ENCODE measurements at regions not wholly inside any gene's neighbourhood (a gene's known extent, or its start where the extent isn't known, plus 50 kb on each side); places are given as distances from the start of the nearest gene placed in this dataset.

- Histone ChIP-seq H3K36me3 (ENCODE audit: insufficient read depth, low read length) (no peaks in the 10 kb centered on the region), H3K4me1 (ENCODE audit: control insufficient read depth, insufficient read depth, low read length, unreplicated experiment) (no peaks in the 10 kb centered on the region), H3K4me3 (ENCODE audit: low read depth, low read length) (no peak overlapping the region), H3K27ac (ENCODE audit: low read depth, low read length) (no peak overlapping the region), H3K79me2 (ENCODE audit: control insufficient read depth, insufficient read depth, low read length, unreplicated experiment) (no peaks in the 10 kb centered on the region), H2AFZ (ENCODE audit: low read length, unreplicated experiment) (no peak overlapping the region), H3K27me3 (ENCODE audit: insufficient read depth, low read length) (no peaks in the 10 kb centered on the region)
Measured at GRCh38 chr16:63690267-63690666, 1431.6 kb downstream of the CDH11 start.

- H2AFZ ChIP-seq (ENCODE audit: low read length, unreplicated experiment), result no peak overlapping the region
- H3K27ac ChIP-seq (ENCODE audit: low read depth, low read length), result no peak overlapping the region
- no peaks in the 10 kb centered on the region for H3K79me2 ChIP-seq (ENCODE audit: control insufficient read depth, insufficient read depth, low read length, unreplicated experiment)
- H3K4me1 ChIP-seq (ENCODE audit: control insufficient read depth, insufficient read depth, low read length, unreplicated experiment), result no peaks in the 10 kb centered on the region
- no peaks in the 10 kb centered on the region for H3K36me3 ChIP-seq (ENCODE audit: insufficient read depth, low read length)
- no peak overlapping the region for H3K4me3 ChIP-seq (ENCODE audit: low read depth, low read length)
- no peaks in the 10 kb centered on the region for H3K27me3 ChIP-seq (ENCODE audit: insufficient read depth, low read length)
Measured at GRCh38 chr16:63689068-63689467, 1432.8 kb downstream of the CDH11 start.

GRCh38 chr16:63684149-63685101 lies 1437.4 kb downstream of the CDH11 start:
- no peak overlapping the region for H2AFZ ChIP-seq (ENCODE audit: low read length, unreplicated experiment)
- no peak overlapping the region for H3K4me3 ChIP-seq (ENCODE audit: low read depth, low read length)
- H3K36me3 ChIP-seq (ENCODE audit: insufficient read depth, low read length), result no peaks in the 10 kb centered on the region
- H3K79me2 ChIP-seq (ENCODE audit: control insufficient read depth, insufficient read depth, low read length, unreplicated experiment), result no peaks in the 10 kb centered on the region
- H3K27me3 ChIP-seq (ENCODE audit: insufficient read depth, low read length), result no peaks in the 10 kb centered on the region
- no peaks in the 10 kb centered on the region for H3K4me1 ChIP-seq (ENCODE audit: control insufficient read depth, insufficient read depth, low read length, unreplicated experiment)
- no peak overlapping the region for H3K27ac ChIP-seq (ENCODE audit: low read depth, low read length)

- H3K79me2 ChIP-seq (ENCODE audit: control insufficient read depth, insufficient read depth, low read length, unreplicated experiment), result no peaks in the 10 kb centered on the region
- H3K27me3 ChIP-seq (ENCODE audit: insufficient read depth, low read length), result no peaks in the 10 kb centered on the region
- H3K4me1 ChIP-seq (ENCODE audit: control insufficient read depth, insufficient read depth, low read length, unreplicated experiment), result no peaks in the 10 kb centered on the region
- H2AFZ ChIP-seq (ENCODE audit: low read length, unreplicated experiment), result no peak overlapping the region
- no peak overlapping the region for H3K4me3 ChIP-seq (ENCODE audit: low read depth, low read length)
- H3K27ac ChIP-seq (ENCODE audit: low read depth, low read length), result no peak overlapping the region
- H3K36me3 ChIP-seq (ENCODE audit: insufficient read depth, low read length), result no peaks in the 10 kb centered on the region
Measured at GRCh38 chr16:63682844-63683243, 1439.0 kb downstream of the CDH11 start.

GRCh38 chr16:63672493-63672892 lies 1449.4 kb downstream of the CDH11 start:
- Histone ChIP-seq H2AFZ (ENCODE audit: low read length, unreplicated experiment) (no peak overlapping the region), H3K79me2 (ENCODE audit: control insufficient read depth, insufficient read depth, low read length, unreplicated experiment) (no peaks in the 10 kb centered on the region), H3K36me3 (ENCODE audit: insufficient read depth, low read length) (no peaks in the 10 kb centered on the region), H3K27me3 (ENCODE audit: insufficient read depth, low read length) (no peaks in the 10 kb centered on the region), H3K27ac (ENCODE audit: low read depth, low read length) (no peak overlapping the region), H3K4me1 (ENCODE audit: control insufficient read depth, insufficient read depth, low read length, unreplicated experiment) (no peaks in the 10 kb centered on the region), H3K4me3 (ENCODE audit: low read depth, low read length) (no peak overlapping the region)

GRCh38 chr16:63663155-63663554 lies 1458.7 kb downstream of the CDH11 start:
- Histone ChIP-seq H3K36me3 (ENCODE audit: insufficient read depth, low read length) (no peaks in the 10 kb centered on the region), H3K27me3 (ENCODE audit: insufficient read depth, low read length) (no peaks in the 10 kb centered on the region), H3K27ac (ENCODE audit: low read depth, low read length) (no peak overlapping the region), H3K79me2 (ENCODE audit: control insufficient read depth, insufficient read depth, low read length, unreplicated experiment) (no peaks in the 10 kb centered on the region), H3K4me1 (ENCODE audit: control insufficient read depth, insufficient read depth, low read length, unreplicated experiment) (no peaks in the 10 kb centered on the region), H3K4me3 (ENCODE audit: low read depth, low read length) (no peak overlapping the region), H2AFZ (ENCODE audit: low read length, unreplicated experiment) (no peak overlapping the region)

- Histone ChIP-seq H3K4me1 (ENCODE audit: control insufficient read depth, insufficient read depth, low read length, unreplicated experiment) (no peaks in the 10 kb centered on the region), H3K27me3 (ENCODE audit: insufficient read depth, low read length) (no peaks in the 10 kb centered on the region), H3K36me3 (ENCODE audit: insufficient read depth, low read length) (no peaks in the 10 kb centered on the region), H3K4me3 (ENCODE audit: low read depth, low read length) (no peak overlapping the region), H3K27ac (ENCODE audit: low read depth, low read length) (no peak overlapping the region), H2AFZ (ENCODE audit: low read length, unreplicated experiment) (no peak overlapping the region), H3K79me2 (ENCODE audit: control insufficient read depth, insufficient read depth, low read length, unreplicated experiment) (no peaks in the 10 kb centered on the region)
Measured at GRCh38 chr16:63655846-63656245, 1466.0 kb downstream of the CDH11 start.

- no peak overlapping the region for H3K27ac ChIP-seq (ENCODE audit: low read depth, low read length)
- no peaks in the 10 kb centered on the region for H3K36me3 ChIP-seq (ENCODE audit: insufficient read depth, low read length)
Measured at GRCh38 chr16:63653044-63653839, 1468.6 kb downstream of the CDH11 start.

GRCh38 chr16:63652091-63652490 lies 1469.8 kb downstream of the CDH11 start:
- H3K36me3 ChIP-seq (ENCODE audit: insufficient read depth, low read length), result no peaks in the 10 kb centered on the region
- no peaks in the 10 kb centered on the region for H3K79me2 ChIP-seq (ENCODE audit: control insufficient read depth, insufficient read depth, low read length, unreplicated experiment)
- H3K27me3 ChIP-seq (ENCODE audit: insufficient read depth, low read length), result no peaks in the 10 kb centered on the region
- H3K4me1 ChIP-seq (ENCODE audit: control insufficient read depth, insufficient read depth, low read length, unreplicated experiment), result no peaks in the 10 kb centered on the region
- no peak overlapping the region for H3K4me3 ChIP-seq (ENCODE audit: low read depth, low read length)
- H3K27ac ChIP-seq (ENCODE audit: low read depth, low read length), result no peak overlapping the region
- H2AFZ ChIP-seq (ENCODE audit: low read length, unreplicated experiment), result no peak overlapping the region

More at GRCh38 chr16:63653044-63653839, 1468.6 kb downstream of the CDH11 start:
- Histone ChIP-seq H3K27me3 (ENCODE audit: insufficient read depth, low read length) (no peaks in the 10 kb centered on the region), H3K79me2 (ENCODE audit: control insufficient read depth, insufficient read depth, low read length, unreplicated experiment) (no peaks in the 10 kb centered on the region), H3K4me3 (ENCODE audit: low read depth, low read length) (no peak overlapping the region), H3K4me1 (ENCODE audit: control insufficient read depth, insufficient read depth, low read length, unreplicated experiment) (no peaks in the 10 kb centered on the region), H2AFZ (ENCODE audit: low read length, unreplicated experiment) (no peak overlapping the region)

- Histone ChIP-seq H2AFZ (ENCODE audit: low read length, unreplicated experiment) (no peak overlapping the region), H3K36me3 (ENCODE audit: insufficient read depth, low read length) (no peaks in the 10 kb centered on the region), H3K27me3 (ENCODE audit: insufficient read depth, low read length) (no peaks in the 10 kb centered on the region), H3K27ac (ENCODE audit: low read depth, low read length) (no peak overlapping the region), H3K79me2 (ENCODE audit: control insufficient read depth, insufficient read depth, low read length, unreplicated experiment) (no peaks in the 10 kb centered on the region), H3K4me1 (ENCODE audit: control insufficient read depth, insufficient read depth, low read length, unreplicated experiment) (no peaks in the 10 kb centered on the region), H3K4me3 (ENCODE audit: low read depth, low read length) (no peak overlapping the region)
Measured at GRCh38 chr16:63650550-63650949, 1471.3 kb downstream of the CDH11 start.

Measured in ACC112 (cell line).